K562 (cell line): ENCODE measurements at regions not wholly inside any gene's neighbourhood (a gene's known extent, or its start where the extent isn't known, plus 50 kb on each side); places are given as distances from the start of the nearest gene placed in this dataset.

Experiments
- BRF2 ChIP-seq: IDR thresholded peaks from 3 replicates; pipeline ENCODE4 v1.6.1; 2011; ENCODE audit warnings: borderline replicate concordance, mild to moderate bottlenecking; ENCODE audit not compliant: insufficient read length, insufficient read depth
- CREM ChIP-seq: IDR thresholded peaks from 2 replicates; pipeline ENCODE4 v1.6.1; 2014; ENCODE audit warnings: antibody characterized with exemption, low read depth
- CTCF ChIP-seq, 3 experiments: IDR thresholded peaks in 2 of 3; conservative IDR thresholded peaks in 1 of 3; 2 replicates each; pipeline ENCODE4 v1.5.1; 2011 to 2012; ENCODE audit warnings: low read length in 3 of 3, mild to moderate bottlenecking in 3 of 3, control low read depth in 2 of 3, improper control_type of control experiment in 1 of 3, inconsistent platforms in 1 of 3, low read depth in 1 of 3, mixed read lengths in 1 of 3, moderate library complexity in 1 of 3; ENCODE audit not compliant: insufficient read depth in 2 of 3
- ETV5 ChIP-seq: sonication (generic); formaldehyde crosslinking; IDR thresholded peaks from 2 replicates; pipeline ENCODE4 v1.4.0; 2020; ENCODE audit warnings: low read depth, mild to moderate bottlenecking, missing genetic modification reagents
- MEF2A ChIP-seq: IDR thresholded peaks from 2 replicates; pipeline ENCODE4 v1.6.1; 2011; ENCODE audit warnings: low read depth, mild to moderate bottlenecking, low read length, moderate library complexity; ENCODE audit not compliant: control insufficient read depth
- PBX2 ChIP-seq, 2 experiments: IDR thresholded peaks in 1 of 2; conservative IDR thresholded peaks in 1 of 2; 2 replicates each; pipeline ENCODE4 v1.6.1; 2016; ENCODE audit warnings: low read depth in 2 of 2, mild to moderate bottlenecking in 1 of 2, missing compliant biosample characterization in 1 of 2, missing genetic modification characterization in 1 of 2, moderate library complexity in 1 of 2
- REST ChIP-seq, 2 experiments: fragments of 450-650 bp; formaldehyde crosslinking in 1 of 2; IDR thresholded peaks; 2 replicates each; pipeline versions ENCODE4 v1.4.0 to v1.6.1; 2014 to 2020; ENCODE audit warnings: mild to moderate bottlenecking in 2 of 2, borderline replicate concordance in 1 of 2, low read depth in 1 of 2
- TFE3 ChIP-seq: fragments of 450-650 bp; formaldehyde crosslinking; IDR thresholded peaks from 2 replicates; pipeline ENCODE4 v1.4.0; 2020; ENCODE audit warnings: mild to moderate bottlenecking, mixed read lengths
- TF ChIP-seq, protein P1 (sequence below): fragments of 250-450 bp; sonication (Bioruptor Pico); IDR thresholded peaks from 2 replicates; pipeline ENCODE4 v1.8.0; 2022; ENCODE audit warnings: moderate library complexity, mild to moderate bottlenecking, inconsistent platforms
- TF ChIP-seq, protein P2 (sequence below): fragments of 250-450 bp; sonication (Bioruptor Pico); IDR thresholded peaks from 2 replicates; pipeline ENCODE4 v1.8.0; 2022; ENCODE audit warnings: moderate library complexity, mild to moderate bottlenecking, inconsistent platforms
- TF ChIP-seq, protein P3 (sequence below): sonication (generic); formaldehyde crosslinking; IDR thresholded peaks from 2 replicates; pipeline ENCODE4 v1.8.0; 2022; ENCODE audit warnings: mild to moderate bottlenecking, missing genetic modification reagents

DNA sequence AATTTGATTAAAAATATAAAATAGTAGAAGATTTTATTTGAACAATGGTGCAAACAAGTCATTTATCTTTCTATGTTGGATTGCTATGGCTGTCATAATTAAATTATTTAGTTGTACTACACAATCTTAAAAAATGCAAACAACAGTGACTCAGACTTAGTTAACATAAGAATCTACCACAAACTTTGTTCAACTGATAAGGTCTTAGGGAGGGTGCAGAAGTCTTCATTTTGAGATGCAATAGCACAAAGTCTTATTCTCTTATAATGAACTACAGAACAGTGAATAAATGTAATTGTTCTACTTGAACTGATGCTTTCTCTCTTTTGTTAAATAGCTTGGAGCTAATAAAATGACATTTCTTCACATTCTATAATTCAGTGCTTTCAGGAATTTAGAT is 482.8 kb upstream of the NAALADL2 start:
- TF ChIP-seq, protein P1, sequence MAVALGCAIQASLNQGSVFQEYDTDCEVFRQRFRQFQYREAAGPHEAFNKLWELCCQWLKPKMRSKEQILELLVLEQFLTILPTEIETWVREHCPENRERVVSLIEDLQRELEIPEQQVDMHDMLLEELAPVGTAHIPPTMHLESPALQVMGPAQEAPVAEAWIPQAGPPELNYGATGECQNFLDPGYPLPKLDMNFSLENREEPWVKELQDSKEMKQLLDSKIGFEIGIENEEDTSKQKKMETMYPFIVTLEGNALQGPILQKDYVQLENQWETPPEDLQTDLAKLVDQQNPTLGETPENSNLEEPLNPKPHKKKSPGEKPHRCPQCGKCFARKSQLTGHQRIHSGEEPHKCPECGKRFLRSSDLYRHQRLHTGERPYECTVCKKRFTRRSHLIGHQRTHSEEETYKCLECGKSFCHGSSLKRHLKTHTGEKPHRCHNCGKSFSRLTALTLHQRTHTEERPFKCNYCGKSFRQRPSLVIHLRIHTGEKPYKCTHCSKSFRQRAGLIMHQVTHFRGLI (CRISPR knock-in tag), result no peak
- TF ChIP-seq, protein P2, sequence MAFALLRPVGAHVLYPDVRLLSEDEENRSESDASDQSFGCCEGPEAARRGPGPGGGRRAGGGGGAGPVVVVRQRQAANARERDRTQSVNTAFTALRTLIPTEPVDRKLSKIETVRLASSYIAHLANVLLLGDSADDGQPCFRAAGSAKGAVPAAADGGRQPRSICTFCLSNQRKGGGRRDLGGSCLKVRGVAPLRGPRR (CRISPR knock-in tag), result no peak
- TF ChIP-seq MEF2A, result no peak
- no peak for TF ChIP-seq REST (IDR thresholded peaks at IDR 0.05; ENCODE audit: borderline replicate concordance)
- no peak for TF ChIP-seq REST (CRISPR knock-in tag; IDR thresholded peaks at IDR 0.05; ENCODE audit: low read depth)
- TF ChIP-seq, protein P3, sequence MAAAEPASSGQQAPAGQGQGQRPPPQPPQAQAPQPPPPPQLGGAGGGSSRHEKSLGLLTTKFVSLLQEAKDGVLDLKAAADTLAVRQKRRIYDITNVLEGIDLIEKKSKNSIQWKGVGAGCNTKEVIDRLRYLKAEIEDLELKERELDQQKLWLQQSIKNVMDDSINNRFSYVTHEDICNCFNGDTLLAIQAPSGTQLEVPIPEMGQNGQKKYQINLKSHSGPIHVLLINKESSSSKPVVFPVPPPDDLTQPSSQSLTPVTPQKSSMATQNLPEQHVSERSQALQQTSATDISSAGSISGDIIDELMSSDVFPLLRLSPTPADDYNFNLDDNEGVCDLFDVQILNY, result no peak
- no peak for TF ChIP-seq PBX2 (CRISPR knock-in tag; IDR thresholded peaks at IDR 0.05; ENCODE audit: low read depth)
- no peak for TF ChIP-seq PBX2 (tag; conservative IDR thresholded peaks at IDR 0.05; ENCODE audit: low read depth)
- TF ChIP-seq CTCF (IDR thresholded peaks at IDR 0.05 in 2 of 3, conservative IDR thresholded peaks at IDR 0.05 in 1 of 3; ENCODE audit: insufficient read depth in 2 of 3, low read depth in 1 of 3, low read length in 3 of 3), result no peak
- TF ChIP-seq ETV5 (CRISPR knock-in tag), result no peak
- TF ChIP-seq TFE3 (CRISPR knock-in tag), result no peak
- no peak for TF ChIP-seq CREM
- no peak for TF ChIP-seq BRF2
